ENCODE measurements at regions not wholly inside any gene's neighbourhood (a gene's known extent, or its start where the extent isn't known, plus 50 kb on each side); places are given as distances from the start of the nearest gene placed in this dataset.

DNA sequence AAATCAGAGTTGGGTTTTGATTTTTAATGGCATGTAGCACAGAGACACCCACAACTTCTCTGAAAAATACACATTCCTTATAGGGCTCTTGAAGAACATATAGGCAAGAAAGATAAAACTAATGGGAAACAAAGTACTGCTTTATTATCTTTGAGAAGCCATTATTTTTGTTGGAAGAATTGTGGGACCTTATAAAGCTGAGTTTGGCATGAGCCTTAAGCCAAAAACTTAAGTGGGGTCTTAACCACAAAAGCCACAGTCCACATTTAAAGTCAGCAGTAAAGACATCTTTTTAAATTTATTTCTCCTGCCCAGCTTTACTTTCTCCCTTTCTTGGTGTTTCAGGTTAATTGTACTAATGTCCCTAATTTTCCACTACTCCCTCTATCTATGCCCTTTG lies 1297.3 kb downstream of the C4orf33 start:
- H3K4me1 ChIP-seq, result no peaks in the 10 kb centered on the region
- H3K27ac ChIP-seq, result no peak overlapping the region
- no peaks in the 10 kb centered on the region for H3K9me3 ChIP-seq
- no peak for DNase-seq (ENCODE audit: low spot score in 2 of 2)
- TF ChIP-seq POLR2AphosphoS5 (IDR thresholded peaks at IDR 0.05), result no peak
- TF ChIP-seq, protein P1, sequence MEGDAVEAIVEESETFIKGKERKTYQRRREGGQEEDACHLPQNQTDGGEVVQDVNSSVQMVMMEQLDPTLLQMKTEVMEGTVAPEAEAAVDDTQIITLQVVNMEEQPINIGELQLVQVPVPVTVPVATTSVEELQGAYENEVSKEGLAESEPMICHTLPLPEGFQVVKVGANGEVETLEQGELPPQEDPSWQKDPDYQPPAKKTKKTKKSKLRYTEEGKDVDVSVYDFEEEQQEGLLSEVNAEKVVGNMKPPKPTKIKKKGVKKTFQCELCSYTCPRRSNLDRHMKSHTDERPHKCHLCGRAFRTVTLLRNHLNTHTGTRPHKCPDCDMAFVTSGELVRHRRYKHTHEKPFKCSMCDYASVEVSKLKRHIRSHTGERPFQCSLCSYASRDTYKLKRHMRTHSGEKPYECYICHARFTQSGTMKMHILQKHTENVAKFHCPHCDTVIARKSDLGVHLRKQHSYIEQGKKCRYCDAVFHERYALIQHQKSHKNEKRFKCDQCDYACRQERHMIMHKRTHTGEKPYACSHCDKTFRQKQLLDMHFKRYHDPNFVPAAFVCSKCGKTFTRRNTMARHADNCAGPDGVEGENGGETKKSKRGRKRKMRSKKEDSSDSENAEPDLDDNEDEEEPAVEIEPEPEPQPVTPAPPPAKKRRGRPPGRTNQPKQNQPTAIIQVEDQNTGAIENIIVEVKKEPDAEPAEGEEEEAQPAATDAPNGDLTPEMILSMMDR (IDR thresholded peaks at IDR 0.05), result no peak
- TF ChIP-seq POLR2A (IDR thresholded peaks at IDR 0.05), result no peak
- intact Hi-C loops (cut with DNase I; ENCODE audit: low total_unique reads), result no loop called here
- H3K27me3 ChIP-seq, result no peaks in the 10 kb centered on the region
- no peak overlapping the region for H3K4me3 ChIP-seq
- no peaks in the 10 kb centered on the region for H3K36me3 ChIP-seq

GRCh38 chr4:130393642-130394041 lies 1297.7 kb downstream of the C4orf33 start:
- Histone ChIP-seq H3K4me3 (no peak overlapping the region), H3K9me3 (no peaks in the 10 kb centered on the region), H3K36me3 (no peaks in the 10 kb centered on the region), H3K4me1 (no peaks in the 10 kb centered on the region), H3K27ac (no peak overlapping the region), H3K27me3 (no peaks in the 10 kb centered on the region)
- TF ChIP-seq POLR2AphosphoS5 (IDR thresholded peaks at IDR 0.05), result no peak
- TF ChIP-seq, protein P1 (IDR thresholded peaks at IDR 0.05), result no peak
- DNase-seq (ENCODE audit: low spot score in 2 of 2), result no peak
- intact Hi-C loops (cut with DNase I; ENCODE audit: low total_unique reads), result no loop called here

GRCh38 chr4:130395871-130396270 lies 1299.9 kb downstream of the C4orf33 start:
- H3K27me3 ChIP-seq, result no peaks in the 10 kb centered on the region
- TF ChIP-seq, protein P1 (IDR thresholded peaks at IDR 0.05), result no peak
- TF ChIP-seq POLR2A (IDR thresholded peaks at IDR 0.05) (no peak), POLR2AphosphoS5 (IDR thresholded peaks at IDR 0.05) (no peak)
- no peaks in the 10 kb centered on the region for H3K9me3 ChIP-seq
- DNase-seq (ENCODE audit: low spot score in 2 of 2), result no peak
- H3K36me3 ChIP-seq, result no peaks in the 10 kb centered on the region
- H3K4me1 ChIP-seq, result no peaks in the 10 kb centered on the region
- H3K27ac ChIP-seq, result no peak overlapping the region
- H3K4me3 ChIP-seq, result no peak overlapping the region
- intact Hi-C loops (cut with DNase I; ENCODE audit: low total_unique reads), result no loop called here

GRCh38 chr4:130403221-130403620 lies 1307.3 kb downstream of the C4orf33 start:
- intact Hi-C loops (cut with DNase I; ENCODE audit: low total_unique reads), result no loop called here
- no peaks in the 10 kb centered on the region for H3K36me3 ChIP-seq
- H3K27ac ChIP-seq, result no peak overlapping the region
- no peaks in the 10 kb centered on the region for H3K27me3 ChIP-seq
- no peaks in the 10 kb centered on the region for H3K4me1 ChIP-seq
- H3K4me3 ChIP-seq, result no peak overlapping the region
- no peak for DNase-seq (ENCODE audit: low spot score in 2 of 2)
- TF ChIP-seq, protein P1 (IDR thresholded peaks at IDR 0.05), result no peak
- TF ChIP-seq POLR2AphosphoS5 (IDR thresholded peaks at IDR 0.05) (no peak), POLR2A (IDR thresholded peaks at IDR 0.05) (no peak)
- H3K9me3 ChIP-seq, result no peaks in the 10 kb centered on the region

DNA sequence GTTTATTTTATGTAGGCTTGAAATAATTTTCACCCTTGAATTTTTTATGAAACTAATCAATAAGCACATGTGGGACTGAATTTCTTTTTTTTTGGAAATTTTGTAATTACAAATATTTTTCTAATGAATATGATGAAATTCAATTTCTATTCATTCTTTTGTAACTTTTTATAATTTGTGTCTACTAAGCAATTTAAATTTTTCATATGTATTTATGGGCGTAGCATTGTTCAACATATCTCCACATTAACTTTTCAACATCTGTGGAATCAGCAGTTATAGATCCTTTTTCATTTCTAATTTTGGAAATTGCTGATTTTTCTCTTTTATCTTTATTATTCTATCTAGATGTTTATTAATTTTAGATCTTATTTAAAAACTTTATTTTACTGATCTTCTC lies 1320.3 kb downstream of the C4orf33 start:
- H3K4me1 ChIP-seq, result no peaks in the 10 kb centered on the region
- no peaks in the 10 kb centered on the region for H3K9me3 ChIP-seq
- no peaks in the 10 kb centered on the region for H3K27me3 ChIP-seq
- intact Hi-C loops (cut with DNase I; ENCODE audit: low total_unique reads), result loop anchor here (5.0 kb wide), 1 partner anchor 114 kb away; no protein-coding TSS in a partner anchor
- DNase-seq (ENCODE audit: low spot score in 2 of 2), result no peak
- H3K4me3 ChIP-seq, result no peak overlapping the region
- H3K27ac ChIP-seq, result no peak overlapping the region
- H3K36me3 ChIP-seq, result no peaks in the 10 kb centered on the region
- TF ChIP-seq POLR2A (IDR thresholded peaks at IDR 0.05), result no peak
- TF ChIP-seq, protein P1 (IDR thresholded peaks at IDR 0.05), result no peak
- no peak for TF ChIP-seq POLR2AphosphoS5 (IDR thresholded peaks at IDR 0.05)
